Neural progenitor cell (in vitro differentiated cells): ENCODE measurements at regions not wholly inside any gene's neighbourhood (a gene's known extent, or its start where the extent isn't known, plus 50 kb on each side); places are given as distances from the start of the nearest gene placed in this dataset.
"Not testable (repeated sequence)": the region's sequence is repeated elsewhere in the genome, so short reads cannot be mapped to it uniquely, and the experiment has no call there.

Source experiments
- DNase-seq: peaks from one replicate; pipeline ENCODE4 v3.0.0-alpha.2; 2016; ENCODE audit warnings: low spot score
- H2AFZ ChIP-seq: fragments of 200-600 bp; sonication (generic); replicated peaks from 2 replicates; pipeline ENCODE4 v1.6.1; 2016; ENCODE audit warnings: antibody characterized with exemption
- H3F3A ChIP-seq: fragments of 200-600 bp; sonication (generic); 2 replicates; pipeline ENCODE4 v1.6.1; 2016; ENCODE audit warnings: antibody characterized with exemption, low read depth
- H3K27ac ChIP-seq: fragments of 200-600 bp; sonication (generic); 2 replicates; pipeline ENCODE4 v1.5.1; 2016; ENCODE audit warnings: mild to moderate bottlenecking
- H3K27me3 ChIP-seq: fragments of 200-600 bp; sonication (generic); 2 replicates; pipeline ENCODE4 v1.6.1; 2016; ENCODE audit warnings: mild to moderate bottlenecking, moderate library complexity
- H3K36me3 ChIP-seq: fragments of 200-600 bp; sonication (generic); 2 replicates; pipeline ENCODE4 v1.5.1; 2016
- H3K4me1 ChIP-seq: fragments of 200-600 bp; sonication (generic); 2 replicates; pipeline ENCODE4 v1.6.1; 2016; ENCODE audit warnings: mixed run types
- H3K4me2 ChIP-seq: fragments of 200-600 bp; sonication (generic); 2 replicates; pipeline ENCODE4 v1.6.1; 2016
- H3K4me3 ChIP-seq: fragments of 200-600 bp; sonication (generic); 2 replicates; pipeline ENCODE4 v1.5.1; 2016
- H3K79me2 ChIP-seq: fragments of 200-600 bp; sonication (generic); 2 replicates; pipeline ENCODE4 v1.6.1; 2016; ENCODE audit warnings: low read depth
- H3K9ac ChIP-seq: fragments of 200-600 bp; sonication (generic); 2 replicates; pipeline ENCODE4 v1.6.1; 2016
- H3K9me3 ChIP-seq: fragments of 200-600 bp; sonication (generic); 2 replicates; pipeline ENCODE4 v1.5.1; 2016; ENCODE audit warnings: low read depth
- H4K20me1 ChIP-seq: fragments of 200-600 bp; sonication (generic); 2 replicates; pipeline ENCODE4 v1.6.1; 2016; ENCODE audit warnings: low read depth
- H3K27ac Mint-ChIP-seq: 3 replicates; pipeline ENCODE4 v1.8.0; 2021; ENCODE audit warnings: mixed read lengths
- H3K27me3 Mint-ChIP-seq: 2 replicates; pipeline ENCODE4 v1.8.0; 2022; ENCODE audit warnings: low read depth, mild to moderate bottlenecking, inconsistent platforms, moderate library complexity, mixed read lengths; ENCODE audit not compliant: insufficient read depth
- H3K36me3 Mint-ChIP-seq: 3 replicates; pipeline ENCODE4 v1.8.0; 2021; ENCODE audit warnings: mixed read lengths
- H3K4me1 Mint-ChIP-seq: 3 replicates; pipeline ENCODE4 v1.8.0; 2021; ENCODE audit warnings: mixed read lengths
- H3K4me3 Mint-ChIP-seq: 3 replicates; pipeline ENCODE4 v1.8.0; 2021; ENCODE audit warnings: mild to moderate bottlenecking, moderate library complexity, mixed read lengths
- H3K9me3 Mint-ChIP-seq: 3 replicates; pipeline ENCODE4 v1.8.0; 2020; ENCODE audit warnings: mixed read lengths
- EZH2 ChIP-seq: fragments of 200-600 bp; sonication (generic); IDR thresholded peaks from 2 replicates; pipeline ENCODE4 v1.6.1; 2017; ENCODE audit warnings: antibody characterized with exemption, mild to moderate bottlenecking, moderate library complexity
- EZH2phosphoT487 ChIP-seq: fragments of 200-600 bp; sonication (generic); IDR thresholded peaks from 2 replicates; pipeline ENCODE4 v1.6.1; 2017; ENCODE audit warnings: antibody characterized with exemption
- TF ChIP-seq, protein P1 (sequence below): fragments of 200-600 bp; sonication (generic); IDR thresholded peaks from 2 replicates; pipeline ENCODE4 v1.5.1; 2017; ENCODE audit warnings: antibody characterized with exemption, mild to moderate bottlenecking

DNA sequence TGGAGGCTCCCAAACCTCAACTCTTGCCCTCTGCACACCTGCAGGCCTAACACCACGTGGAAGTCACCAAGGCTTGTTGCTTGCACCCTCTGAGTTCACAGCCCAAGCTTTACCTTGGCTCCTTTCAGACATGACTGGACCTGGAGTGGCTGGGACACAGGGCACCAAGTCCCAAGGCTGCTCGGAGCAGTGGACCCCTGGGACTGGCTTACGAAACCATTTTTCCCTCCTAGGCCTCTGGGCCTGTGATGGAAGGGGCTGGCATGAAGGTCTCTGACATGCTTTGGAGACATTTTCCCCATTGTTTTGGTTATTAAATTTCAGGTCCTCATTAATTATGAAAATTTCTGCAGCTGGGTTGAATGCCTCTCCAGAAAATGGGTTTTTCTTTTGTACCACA lies 994.4 kb upstream of the NUDT12 start:
- Mint-ChIP-seq H3K27me3 (no peaks in the 10 kb centered on the region), H3K4me1 (no peaks in the 10 kb centered on the region), H3K9me3 (peaks cover 11% of the 10 kb centered on the region), H3K4me3 (no peak overlapping the region), H3K27ac (no peak overlapping the region), H3K36me3 (no peaks in the 10 kb centered on the region)
- H4K20me1 ChIP-seq, result no peaks in the 10 kb centered on the region
- H3K9me3 ChIP-seq, result no peaks in the 10 kb centered on the region
- no peak overlapping the region for H3K4me2 ChIP-seq
- H3K4me3 ChIP-seq, result no peak overlapping the region
- no peaks in the 10 kb centered on the region for H3K79me2 ChIP-seq
- DNase-seq, result no peak
- H3K4me1 ChIP-seq, result no peaks in the 10 kb centered on the region
- no peak overlapping the region for H2AFZ ChIP-seq
- TF ChIP-seq EZH2 (no peak), EZH2phosphoT487 (no peak)
- TF ChIP-seq, protein P1, sequence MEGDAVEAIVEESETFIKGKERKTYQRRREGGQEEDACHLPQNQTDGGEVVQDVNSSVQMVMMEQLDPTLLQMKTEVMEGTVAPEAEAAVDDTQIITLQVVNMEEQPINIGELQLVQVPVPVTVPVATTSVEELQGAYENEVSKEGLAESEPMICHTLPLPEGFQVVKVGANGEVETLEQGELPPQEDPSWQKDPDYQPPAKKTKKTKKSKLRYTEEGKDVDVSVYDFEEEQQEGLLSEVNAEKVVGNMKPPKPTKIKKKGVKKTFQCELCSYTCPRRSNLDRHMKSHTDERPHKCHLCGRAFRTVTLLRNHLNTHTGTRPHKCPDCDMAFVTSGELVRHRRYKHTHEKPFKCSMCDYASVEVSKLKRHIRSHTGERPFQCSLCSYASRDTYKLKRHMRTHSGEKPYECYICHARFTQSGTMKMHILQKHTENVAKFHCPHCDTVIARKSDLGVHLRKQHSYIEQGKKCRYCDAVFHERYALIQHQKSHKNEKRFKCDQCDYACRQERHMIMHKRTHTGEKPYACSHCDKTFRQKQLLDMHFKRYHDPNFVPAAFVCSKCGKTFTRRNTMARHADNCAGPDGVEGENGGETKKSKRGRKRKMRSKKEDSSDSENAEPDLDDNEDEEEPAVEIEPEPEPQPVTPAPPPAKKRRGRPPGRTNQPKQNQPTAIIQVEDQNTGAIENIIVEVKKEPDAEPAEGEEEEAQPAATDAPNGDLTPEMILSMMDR, result no peak
- no peaks in the 10 kb centered on the region for H3K36me3 ChIP-seq
- H3K9ac ChIP-seq, result no peak overlapping the region
- H3K27ac ChIP-seq, result no peak overlapping the region
- no peaks in the 10 kb centered on the region for H3K27me3 ChIP-seq
- H3F3A ChIP-seq, result no peaks in the 10 kb centered on the region

DNA sequence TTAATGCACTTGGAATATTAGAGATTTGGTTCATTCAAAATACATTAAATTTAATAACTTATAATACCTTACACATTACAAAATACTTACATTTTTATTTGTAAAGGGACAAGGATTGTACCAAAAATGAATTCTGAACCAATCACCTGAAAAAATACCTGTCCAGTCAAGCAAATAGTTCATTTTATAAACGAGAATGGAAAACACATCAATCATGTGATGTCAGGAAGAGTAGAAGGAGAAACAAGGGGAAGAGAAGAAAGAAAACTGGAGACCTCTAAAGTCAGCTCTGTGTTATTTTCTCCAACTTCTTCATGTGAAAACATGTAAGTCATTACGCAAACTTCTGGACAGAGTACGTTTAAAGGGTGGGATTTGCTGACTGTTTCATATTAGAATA lies 989.0 kb upstream of the NUDT12 start:
- H4K20me1 ChIP-seq, result no peaks in the 10 kb centered on the region
- Mint-ChIP-seq H3K27me3 (no peaks in the 10 kb centered on the region), H3K4me3 (no peak overlapping the region), H3K36me3 (no peaks in the 10 kb centered on the region), H3K4me1 (no peaks in the 10 kb centered on the region), H3K9me3 (peaks cover 16% of the 10 kb centered on the region), H3K27ac (no peak overlapping the region)
- H3K4me3 ChIP-seq, result no peak overlapping the region
- no peaks in the 10 kb centered on the region for H3F3A ChIP-seq
- no peak overlapping the region for H3K27ac ChIP-seq
- H3K36me3 ChIP-seq, result no peaks in the 10 kb centered on the region
- no peaks in the 10 kb centered on the region for H3K79me2 ChIP-seq
- no peak overlapping the region for H3K4me2 ChIP-seq
- DNase-seq, result no peak
- H3K9me3 ChIP-seq, result no peaks in the 10 kb centered on the region
- TF ChIP-seq EZH2phosphoT487, result no peak
- TF ChIP-seq, protein P1, result no peak
- no peak for TF ChIP-seq EZH2
- H3K9ac ChIP-seq, result no peak overlapping the region
- H3K27me3 ChIP-seq, result no peaks in the 10 kb centered on the region
- H3K4me1 ChIP-seq, result peaks cover 6% of the 10 kb centered on the region
- H2AFZ ChIP-seq, result no peak overlapping the region

DNA sequence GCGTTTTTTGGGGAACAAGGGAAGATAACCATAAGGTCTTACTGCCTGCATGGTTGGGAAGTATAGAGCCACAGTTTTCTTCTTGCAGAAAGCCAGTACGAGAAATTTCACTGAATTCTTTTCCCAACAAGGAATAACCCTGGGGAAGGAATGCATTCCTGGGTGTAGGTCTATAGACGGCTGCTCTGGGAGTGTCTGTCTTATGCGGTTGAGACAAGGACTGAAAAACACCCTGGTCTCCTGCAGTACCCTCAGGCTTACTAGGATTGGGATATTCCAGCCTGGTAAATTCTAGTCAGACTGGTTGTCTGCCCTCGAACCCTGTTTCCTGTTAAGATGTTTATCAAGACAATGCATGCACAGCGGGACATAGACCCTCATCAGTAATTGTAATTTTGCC lies 984.3 kb upstream of the NUDT12 start:
- H3K9me3 Mint-ChIP-seq, H3K27me3 Mint-ChIP-seq, H3K79me2 ChIP-seq, H3K27ac ChIP-seq, H3K4me3 ChIP-seq, H3K9me3 ChIP-seq, H3K4me1 ChIP-seq, H3K36me3 ChIP-seq, H3K36me3 Mint-ChIP-seq, H3K9ac ChIP-seq, H4K20me1 ChIP-seq, DNase-seq, H2AFZ ChIP-seq, H3K4me2 ChIP-seq, H3K27ac Mint-ChIP-seq, H3F3A ChIP-seq, H3K4me1 Mint-ChIP-seq, H3K4me3 Mint-ChIP-seq, H3K27me3 ChIP-seq: not testable (repeated sequence)

DNA sequence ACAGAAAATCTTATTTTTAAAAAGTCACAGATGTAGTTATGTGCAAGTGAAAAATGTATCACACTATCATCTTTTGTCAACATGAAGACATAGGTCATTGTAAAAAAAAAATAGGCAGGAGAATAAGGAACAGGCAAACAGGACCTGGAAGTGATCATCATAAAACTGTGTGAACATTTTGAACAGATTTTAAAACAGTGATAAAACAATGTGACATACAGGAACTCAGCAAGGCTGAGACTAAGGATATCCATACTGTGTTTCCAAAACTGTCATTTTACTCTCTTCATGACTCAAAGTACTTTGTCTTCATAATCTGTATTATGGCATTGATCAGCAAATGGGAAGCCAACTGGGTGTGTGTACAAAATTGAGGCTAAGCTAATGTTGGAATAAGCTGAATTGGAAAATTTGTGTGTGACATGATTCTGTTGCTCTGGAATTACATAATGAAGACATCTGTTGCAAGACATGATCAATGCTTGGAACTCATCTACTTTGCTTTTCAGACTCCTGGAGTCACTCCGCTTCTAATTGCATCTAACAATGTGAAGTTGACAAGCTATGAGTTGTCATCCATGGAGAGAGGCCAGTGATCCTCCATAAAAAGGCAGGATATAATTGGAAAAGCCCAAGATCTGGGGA lies 978.7 kb upstream of the NUDT12 start:
- Histone ChIP-seq H3F3A (no peaks in the 10 kb centered on the region), H2AFZ (no peak overlapping the region), H3K27me3 (no peaks in the 10 kb centered on the region), H3K9ac (no peak overlapping the region), H3K79me2 (no peaks in the 10 kb centered on the region), H3K4me2 (no peak overlapping the region), H3K9me3 (no peaks in the 10 kb centered on the region), H3K4me1 (no peaks in the 10 kb centered on the region), H3K4me3 (no peak overlapping the region), H3K36me3 (no peaks in the 10 kb centered on the region), H3K27ac (no peak overlapping the region), H4K20me1 (no peaks in the 10 kb centered on the region)
- Mint-ChIP-seq H3K4me3 (no peak overlapping the region), H3K27ac (no peak overlapping the region), H3K36me3 (no peaks in the 10 kb centered on the region), H3K9me3 (no peaks in the 10 kb centered on the region), H3K4me1 (no peaks in the 10 kb centered on the region), H3K27me3 (no peaks in the 10 kb centered on the region)
- TF ChIP-seq EZH2 (no peak), EZH2phosphoT487 (no peak)
- TF ChIP-seq, protein P1, result no peak
- DNase-seq, result no peak
